ENCODE measurements at regions not wholly inside any gene's neighbourhood (a gene's known extent, or its start where the extent isn't known, plus 50 kb on each side); places are given as distances from the start of the nearest gene placed in this dataset.

DNA sequence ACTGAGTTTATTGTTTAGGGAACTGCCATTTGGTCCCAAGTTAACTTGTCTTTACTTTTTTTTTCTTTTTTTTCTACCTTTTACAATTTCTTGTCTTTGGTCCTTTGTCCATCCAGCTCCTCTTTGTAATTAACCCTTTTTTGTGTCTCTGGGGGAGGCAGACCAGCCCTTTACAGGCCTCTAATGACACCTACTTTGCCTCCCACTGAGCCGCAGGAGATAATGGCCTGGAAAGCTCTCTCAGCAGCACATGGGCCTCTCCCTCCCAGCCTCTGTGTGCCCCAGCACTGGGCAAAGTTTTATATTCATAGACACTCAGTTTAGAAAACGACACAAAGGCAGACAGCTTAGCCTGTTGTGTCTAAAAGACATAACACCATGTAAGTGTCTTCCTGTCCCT, 480.4 kb downstream of the SOX6 start:
- H3K27me3 ChIP-seq, result no peaks in the 10 kb centered on the region
- intact Hi-C loops (cut with DNase I), result no loop called here
- 81 to 86% methylated on average over 2 of the region's 2 CpGs for WGBS, 2 donors
- no peak for DNase-seq
- no peak for TF ChIP-seq POLR2A (IDR thresholded peaks at IDR 0.05)
- TF ChIP-seq, protein P1, sequence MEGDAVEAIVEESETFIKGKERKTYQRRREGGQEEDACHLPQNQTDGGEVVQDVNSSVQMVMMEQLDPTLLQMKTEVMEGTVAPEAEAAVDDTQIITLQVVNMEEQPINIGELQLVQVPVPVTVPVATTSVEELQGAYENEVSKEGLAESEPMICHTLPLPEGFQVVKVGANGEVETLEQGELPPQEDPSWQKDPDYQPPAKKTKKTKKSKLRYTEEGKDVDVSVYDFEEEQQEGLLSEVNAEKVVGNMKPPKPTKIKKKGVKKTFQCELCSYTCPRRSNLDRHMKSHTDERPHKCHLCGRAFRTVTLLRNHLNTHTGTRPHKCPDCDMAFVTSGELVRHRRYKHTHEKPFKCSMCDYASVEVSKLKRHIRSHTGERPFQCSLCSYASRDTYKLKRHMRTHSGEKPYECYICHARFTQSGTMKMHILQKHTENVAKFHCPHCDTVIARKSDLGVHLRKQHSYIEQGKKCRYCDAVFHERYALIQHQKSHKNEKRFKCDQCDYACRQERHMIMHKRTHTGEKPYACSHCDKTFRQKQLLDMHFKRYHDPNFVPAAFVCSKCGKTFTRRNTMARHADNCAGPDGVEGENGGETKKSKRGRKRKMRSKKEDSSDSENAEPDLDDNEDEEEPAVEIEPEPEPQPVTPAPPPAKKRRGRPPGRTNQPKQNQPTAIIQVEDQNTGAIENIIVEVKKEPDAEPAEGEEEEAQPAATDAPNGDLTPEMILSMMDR (IDR thresholded peaks at IDR 0.05), result no peak
- no peaks in the 10 kb centered on the region for H3K9me3 ChIP-seq
- H3K4me3 ChIP-seq (replicated peaks in 1 of 3), result no peak overlapping the region
- no peak overlapping the region for H3K27ac ChIP-seq
- H3K4me1 ChIP-seq, result no peaks in the 10 kb centered on the region
- H3K36me3 ChIP-seq, result no peaks in the 10 kb centered on the region

DNA sequence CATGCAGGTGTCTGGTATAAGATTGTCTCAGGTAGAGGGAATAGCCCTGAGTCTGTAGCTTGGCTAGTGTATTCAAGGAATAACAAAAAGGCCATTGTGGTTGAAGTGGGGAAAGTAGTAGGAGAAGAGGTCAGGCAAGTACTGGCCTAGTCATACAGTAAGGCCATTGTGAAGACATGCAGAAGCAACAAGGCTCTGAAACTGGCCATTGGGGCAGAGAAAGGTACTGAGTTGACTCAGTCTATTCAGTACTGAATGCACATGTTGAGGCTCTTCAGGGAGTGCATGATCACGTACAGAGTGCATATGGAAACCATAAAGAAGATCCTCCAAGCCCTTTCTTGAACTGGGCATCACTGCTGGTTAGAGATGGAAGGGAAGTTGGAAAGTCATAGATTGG, 477.6 kb downstream of the SOX6 start:
- Histone ChIP-seq H3K4me1 (no peaks in the 10 kb centered on the region), H3K27me3 (no peaks in the 10 kb centered on the region), H3K9me3 (no peaks in the 10 kb centered on the region), H3K27ac (no peak overlapping the region), H3K36me3 (no peaks in the 10 kb centered on the region), H3K4me3 (replicated peaks in 1 of 3) (no peak overlapping the region)
- WGBS, 2 donors, result 83 to 95% methylated on average over 1 of the region's 1 CpG
- no peak for DNase-seq
- intact Hi-C loops (cut with DNase I), result no loop called here
- no peak for TF ChIP-seq POLR2A (IDR thresholded peaks at IDR 0.05)
- TF ChIP-seq, protein P1 (IDR thresholded peaks at IDR 0.05), result no peak

DNA sequence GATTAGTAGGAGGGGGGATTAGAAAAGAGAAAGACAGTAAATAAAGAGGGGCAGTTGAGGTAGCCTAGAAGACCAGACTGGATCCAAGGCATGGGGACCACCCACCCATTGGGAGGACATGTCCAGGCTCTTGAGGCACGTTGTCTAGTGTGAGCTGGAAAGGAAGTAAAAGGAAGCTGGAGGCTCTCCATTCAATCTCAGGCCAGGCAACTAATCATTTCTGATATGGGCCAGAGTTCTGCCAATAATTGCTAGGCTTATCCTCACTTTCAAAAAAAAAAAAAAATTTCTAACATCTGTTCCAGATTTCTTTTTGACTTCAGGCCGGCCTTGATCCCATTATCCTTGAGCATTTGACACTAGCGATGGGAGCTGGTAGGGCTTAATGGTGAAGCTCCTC, 476.1 kb downstream of the SOX6 start:
- Histone ChIP-seq H3K36me3 (no peaks in the 10 kb centered on the region), H3K4me3 (replicated peaks in 1 of 3) (no peak overlapping the region), H3K27me3 (no peaks in the 10 kb centered on the region), H3K4me1 (no peaks in the 10 kb centered on the region), H3K9me3 (no peaks in the 10 kb centered on the region), H3K27ac (no peak overlapping the region)
- TF ChIP-seq, protein P1 (IDR thresholded peaks at IDR 0.05), result no peak
- no peak for TF ChIP-seq POLR2A (IDR thresholded peaks at IDR 0.05)
- 69 to 78% methylated on average over 3 of the region's 3 CpGs for WGBS, 2 donors
- intact Hi-C loops (cut with DNase I), result no loop called here
- DNase-seq, result no peak

DNA sequence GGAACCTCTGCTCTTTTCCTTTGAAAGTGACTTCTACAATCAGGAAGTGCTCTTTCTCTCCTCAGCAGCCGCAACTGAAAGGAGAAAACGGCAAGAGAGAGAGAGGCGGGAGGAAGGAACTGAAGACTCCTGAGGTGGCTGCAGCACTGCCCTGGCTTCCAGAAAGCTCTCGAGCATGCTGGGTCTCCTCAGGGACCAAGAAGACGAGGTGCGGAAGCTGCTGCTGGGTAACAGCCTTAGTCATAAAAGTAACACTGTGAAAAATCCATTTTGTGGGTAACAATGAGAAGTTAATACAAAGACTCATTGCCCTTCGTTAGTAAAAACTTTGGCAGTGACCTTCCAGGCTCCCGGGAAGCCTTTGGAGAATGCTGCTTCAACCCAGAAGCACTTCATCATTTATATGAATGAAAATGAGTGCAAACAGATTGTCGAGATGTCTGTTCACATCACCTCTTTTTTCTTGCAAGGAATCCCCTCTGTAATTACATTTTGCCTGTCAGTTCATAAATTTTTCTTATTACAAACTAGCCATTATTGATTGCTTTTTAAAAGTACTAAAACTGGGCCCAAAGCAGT, 473.4 kb downstream of the SOX6 start:
- H3K27me3 ChIP-seq, result no peaks in the 10 kb centered on the region
- no peaks in the 10 kb centered on the region for H3K36me3 ChIP-seq
- no peaks in the 10 kb centered on the region for H3K4me1 ChIP-seq
- intact Hi-C loops (cut with DNase I), result no loop called here
- 69 to 78% methylated on average over 9 of the region's 9 CpGs for WGBS, 2 donors
- H3K9me3 ChIP-seq, result no peaks in the 10 kb centered on the region
- no peak for TF ChIP-seq POLR2A (IDR thresholded peaks at IDR 0.05)
- TF ChIP-seq, protein P1 (IDR thresholded peaks at IDR 0.05), result no peak
- no peak overlapping the region for H3K4me3 ChIP-seq (replicated peaks in 1 of 3)
- H3K27ac ChIP-seq, result peak overlapping the region in 1 of 3 donors; percentile 4
- DNase-seq, result no peak

DNA sequence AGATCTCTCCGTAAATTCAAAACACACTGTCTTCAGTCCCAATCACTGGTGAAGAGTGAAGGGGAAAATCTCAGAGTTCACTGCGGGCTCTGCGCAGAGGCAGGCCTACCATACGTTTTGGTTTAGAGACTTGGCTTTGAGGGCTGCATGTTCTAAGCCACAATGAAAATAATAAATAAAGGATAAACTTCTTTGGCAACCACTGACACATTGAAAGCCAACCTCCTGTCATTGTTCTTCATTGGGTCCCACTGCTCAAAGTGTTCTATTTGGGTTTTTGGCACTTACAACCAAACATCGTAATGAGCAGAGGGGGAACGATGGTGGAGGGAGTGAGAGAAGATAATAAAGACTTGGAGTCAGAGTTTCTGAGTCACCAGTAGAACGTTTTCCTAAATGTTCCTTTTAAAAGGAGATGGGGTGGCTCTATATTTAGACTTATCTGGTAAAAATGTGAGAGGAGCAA, 472.9 kb downstream of the SOX6 start:
- no peak for DNase-seq
- Histone ChIP-seq H3K9me3 (no peaks in the 10 kb centered on the region), H3K27ac (peak overlapping the region in 1 of 3 donors; percentile 4), H3K4me1 (no peaks in the 10 kb centered on the region), H3K27me3 (no peaks in the 10 kb centered on the region), H3K36me3 (no peaks in the 10 kb centered on the region), H3K4me3 (replicated peaks in 1 of 3) (no peak overlapping the region)
- TF ChIP-seq, protein P1 (IDR thresholded peaks at IDR 0.05), result no peak
- no peak for TF ChIP-seq POLR2A (IDR thresholded peaks at IDR 0.05)
- 64 to 70% methylated on average over 7 of the region's 7 CpGs for WGBS, 2 donors
- intact Hi-C loops (cut with DNase I), result no loop called here
